Motor neuron (in vitro differentiated cells): ENCODE measurements at regions not wholly inside any gene's neighbourhood (a gene's known extent, or its start where the extent isn't known, plus 50 kb on each side); places are given as distances from the start of the nearest gene placed in this dataset.
A peak's percentile ranks its signal among the peaks of the same experiment; 100 is the strongest.

Experiments used
- ATAC-seq, 8 experiments: fragments of 200-7000 bp; cut with Tn5 transposase; replicated peaks in 6 of 8; 2 replicates each; pipeline ENCODE4 v1.8.0; 2021; ENCODE audit warnings: mild to moderate bottlenecking in 8 of 8, moderate library complexity in 8 of 8
- H3K27ac ChIP-seq, 2 donors: fragments of 250-450 bp; sonication (Bioruptor Pico); 2 replicates each; pipeline ENCODE4 v1.9.0; 2021; ENCODE audit warnings: antibody characterized with exemption in 2 of 2, mild to moderate bottlenecking in 2 of 2, moderate library complexity in 1 of 2
- H3K4me1 ChIP-seq, 2 donors: fragments of 250-450 bp; sonication (Bioruptor Pico); replicated peaks in 1 of 2; 2 replicates each; pipeline ENCODE4 v1.6.1; 2021; ENCODE audit warnings: antibody characterized with exemption in 2 of 2, mild to moderate bottlenecking in 2 of 2, moderate library complexity in 1 of 2
- H3K4me3 ChIP-seq, 5 donors: fragments of 250-450 bp; sonication (Bioruptor Pico); 2 replicates each; pipeline ENCODE4 v1.9.0; 2021; ENCODE audit warnings: antibody characterized with exemption in 5 of 5, mild to moderate bottlenecking in 5 of 5, moderate library complexity in 4 of 5
- WGBS, 10 experiments: fragments of 450-650 bp; shearing (Covaris generic); methylation state at CpG; one replicate each; pipeline ENCODE4 v1.0.0; 2022; 5-methylcytosine and 5-hydroxymethylcytosine counted together
- in situ Hi-C, 9 experiments: fragments of 400-800 bp; cut with MboI; loops; one replicate each; pipeline ENCODE4 v1.15.0; 2021; ENCODE audit warnings: low sequenced_read_pairs in 9 of 9, low pct_unique_long_range_greater_than_20kb in 2 of 9; ENCODE audit not compliant: unreplicated experiment in 9 of 9

- in situ Hi-C loops = loop anchor here in 1 of 9 experiments (25.0 kb wide), 1 partner anchor 100 kb away; no protein-coding TSS in a partner anchor
- H3K4me1 ChIP-seq = peaks cover 0 to 4% of the 10 kb centered on the region in 2 donors
- ATAC-seq = peak in 1 of 8 experiments; percentile 92
These were observed 89.9 kb upstream of the DSCAM start for GRCh38 chr21:40936771-40937261.

GRCh38 chr21:40938078-40938477 is 91.1 kb upstream of the DSCAM start:
- H3K4me3 ChIP-seq = no peak overlapping the region
- 17 to 92% (median 61%) methylated on average over 1 to 2 of the region's 2 CpGs; no CpG with 5 or more reads in 2 of the 10 experiments for WGBS, 10 experiments
- H3K4me1 ChIP-seq = peaks cover 0 to 4% of the 10 kb centered on the region in 2 donors
- H3K27ac ChIP-seq = no peak overlapping the region
- ATAC-seq = no peak
- in situ Hi-C loops = loop anchor here in 1 of 9 experiments (25.0 kb wide), 1 partner anchor 99 kb away; no protein-coding TSS in a partner anchor

More at GRCh38 chr21:40936771-40937261, 89.9 kb upstream of the DSCAM start:
- WGBS, 10 experiments = 28 to 100% (median 94%) methylated on average over 1 to 9 of the region's 10 CpGs; no CpG with 5 or more reads in 1 of the 10 experiments
- H3K4me3 ChIP-seq = no peak overlapping the region
- H3K27ac ChIP-seq = no peak overlapping the region

GRCh38 chr21:40938611-40939010 is 91.7 kb upstream of the DSCAM start:
- no peak for ATAC-seq
- no peak overlapping the region for H3K4me3 ChIP-seq
- H3K27ac ChIP-seq = no peak overlapping the region
- peaks cover 0 to 4% of the 10 kb centered on the region in 2 donors for H3K4me1 ChIP-seq
- whole genome bisulfite sequencing, 10 experiments = 4 to 93% (median 63%) methylated on average over 2 to 4 of the region's 4 CpGs; no CpG with 5 or more reads in 1 of the 10 experiments
- in situ Hi-C loops = loop anchor here in 1 of 9 experiments (25.0 kb wide), 1 partner anchor 99 kb away; no protein-coding TSS in a partner anchor

GRCh38 chr21:40947713-40948112 is 100.8 kb upstream of the DSCAM start:
- H3K4me1 ChIP-seq = no peaks in the 10 kb centered on the region
- WGBS, 10 experiments = 0 to 95% (median 47%) methylated on average over 1 to 3 of the region's 3 CpGs; no CpG with 5 or more reads in 2 of the 10 experiments
- in situ Hi-C loops = loop anchor here in 1 of 9 experiments (25.0 kb wide), 1 partner anchor 90 kb away; no protein-coding TSS in a partner anchor
- H3K4me3 ChIP-seq = no peak overlapping the region
- no peak for ATAC-seq
- H3K27ac ChIP-seq = no peak overlapping the region

DNA sequence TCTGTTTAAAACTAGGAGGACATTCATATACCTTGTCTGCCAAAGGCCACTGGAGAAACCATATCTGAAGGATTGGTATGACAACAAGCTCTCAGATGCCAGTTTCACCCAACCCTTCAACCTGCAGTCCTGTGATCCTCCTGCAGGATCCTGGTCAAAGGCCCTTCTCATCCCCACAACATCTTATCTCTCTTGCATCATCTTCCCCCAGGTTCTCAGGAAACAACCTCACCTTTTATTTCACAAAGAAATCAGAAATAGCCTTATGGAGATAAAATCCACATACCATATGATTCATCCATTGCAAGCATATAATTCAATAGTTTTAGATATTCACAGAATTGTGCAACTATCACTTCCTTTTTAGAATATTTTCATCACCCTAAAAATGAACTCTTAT is 104.0 kb upstream of the DSCAM start:
- in situ Hi-C loops = no loop called here
- H3K27ac ChIP-seq = no peak overlapping the region
- no peaks in the 10 kb centered on the region for H3K4me1 ChIP-seq
- no peak overlapping the region for H3K4me3 ChIP-seq
- ATAC-seq = no peak

DNA sequence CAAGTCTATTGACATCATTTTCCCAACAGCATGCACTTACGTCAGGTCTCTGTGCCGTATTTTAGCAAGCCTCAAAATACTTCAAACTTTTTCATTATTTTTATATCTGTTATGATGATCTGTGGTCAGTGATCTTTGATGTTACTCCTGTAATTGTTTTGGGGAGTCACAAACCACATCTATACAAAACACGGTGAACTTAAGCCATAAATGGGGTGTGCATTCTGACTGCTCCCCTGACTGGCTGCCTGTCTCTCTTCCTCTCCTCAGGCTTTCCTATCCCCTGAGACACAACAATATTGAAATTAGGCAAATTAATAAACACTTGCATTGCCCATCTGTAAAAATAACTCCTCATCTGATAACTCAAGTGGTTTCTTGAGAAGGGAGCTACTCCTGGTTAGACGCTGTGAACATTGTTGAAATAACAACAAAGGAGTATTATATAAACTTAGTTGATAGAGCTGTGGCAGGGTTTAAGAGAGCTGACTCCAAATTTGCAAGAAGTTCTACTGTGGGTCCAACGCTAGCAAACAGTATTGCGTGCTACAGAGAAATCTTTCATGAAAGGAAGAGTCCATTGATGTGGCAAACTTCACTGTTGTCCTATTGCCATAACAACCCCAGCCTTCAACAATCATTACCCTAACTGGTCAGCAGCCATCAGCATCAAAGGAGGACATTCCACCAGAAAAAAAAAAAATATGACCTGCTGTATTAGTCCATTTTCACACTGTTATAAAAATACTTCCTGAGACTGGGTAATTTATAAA is 105.8 kb upstream of the DSCAM start:
- Histone ChIP-seq H3K4me3 (no peak overlapping the region), H3K4me1 (no peaks in the 10 kb centered on the region), H3K27ac (no peak overlapping the region)
- in situ Hi-C loops = no loop called here
- ATAC-seq = peak in 2 of 8 experiments; percentile 16 to 54
- WGBS, 10 experiments = 38 to 100% (median 84%) methylated on average over 3 to 6 of the region's 6 CpGs; no CpG with 5 or more reads in 1 of the 10 experiments

GRCh38 chr21:40964691-40965090 is 117.7 kb upstream of the DSCAM start:
- in situ Hi-C loops = no loop called here
- Histone ChIP-seq H3K4me3 (no peak overlapping the region), H3K4me1 (peaks cover 0 to 5% of the 10 kb centered on the region in 2 donors), H3K27ac (no peak overlapping the region)
- ATAC-seq = no peak
- WGBS, 10 experiments = 0 to 100% (median 71%) methylated on average over 1 to 2 of the region's 2 CpGs; no CpG with 5 or more reads in 2 of the 10 experiments

- Histone ChIP-seq H3K27ac (no peak overlapping the region), H3K4me1 (peaks cover 0 to 11% of the 10 kb centered on the region in 2 donors), H3K4me3 (no peak overlapping the region)
- 0 to 22% (median 15%) methylated on average over 1 to 3 of the region's 3 CpGs; no CpG with 5 or more reads in 3 of the 10 experiments for WGBS, 10 experiments
- in situ Hi-C loops = no loop called here
- peak in 2 of 8 experiments; percentile 44 to 78 for ATAC-seq
These were observed 120.8 kb upstream of the DSCAM start for GRCh38 chr21:40967771-40968170.

- in situ Hi-C loops = no loop called here
- 0 to 100% (median 40%) methylated on average over 1 to 2 of the region's 2 CpGs; no CpG with 5 or more reads in 3 of the 10 experiments for WGBS, 10 experiments
These were observed 125.2 kb upstream of the DSCAM start for GRCh38 chr21:40972151-40972550.

GRCh38 chr21:40976198-40977109 is 129.5 kb upstream of the DSCAM start:
- ATAC-seq = no peak
- Histone ChIP-seq H3K27ac (no peak overlapping the region), H3K4me3 (no peak overlapping the region), H3K4me1 (peaks cover 0 to 6% of the 10 kb centered on the region in 2 donors)
- in situ Hi-C loops = no loop called here

More at GRCh38 chr21:40972151-40972550, 125.2 kb upstream of the DSCAM start:
- no peak overlapping the region for H3K4me3 ChIP-seq
- peaks cover 0 to 11% of the 10 kb centered on the region in 2 donors for H3K4me1 ChIP-seq
- ATAC-seq = peak in 2 of 8 experiments; percentile 28 to 35
- no peak overlapping the region for H3K27ac ChIP-seq

- no peak overlapping the region for H3K27ac ChIP-seq
- no peak overlapping the region for H3K4me3 ChIP-seq
- 13 to 100% (median 83%) methylated on average over 2 to 4 of the region's 4 CpGs for WGBS, 10 experiments
- in situ Hi-C loops = no loop called here
- ATAC-seq = no peak
- no peaks in the 10 kb centered on the region for H3K4me1 ChIP-seq
These were observed 138.4 kb upstream of the DSCAM start for GRCh38 chr21:40985370-40985769.

- WGBS, 10 experiments = 20 to 86% (median 83%) methylated on average over 1 of the region's 2 CpGs; no CpG with 5 or more reads in 7 of the 10 experiments
- H3K27ac ChIP-seq = no peak overlapping the region
- no peak overlapping the region for H3K4me3 ChIP-seq
- in situ Hi-C loops = no loop called here
- peaks cover 0 to 3% of the 10 kb centered on the region in 2 donors for H3K4me1 ChIP-seq
- no peak for ATAC-seq
These were observed 143.4 kb upstream of the DSCAM start for GRCh38 chr21:40990366-40990765.
